WTC11 (cell line): ENCODE measurements at regions not wholly inside any gene's neighbourhood (a gene's known extent, or its start where the extent isn't known, plus 50 kb on each side); places are given as distances from the start of the nearest gene placed in this dataset.

Experiments used
- ATAC-seq: fragments of 200-7000 bp; cut with Tn5 transposase; 2 replicates; pipeline ENCODE4 v1.10.0; 2021; ENCODE audit warnings: mild to moderate bottlenecking, moderate library complexity
- CTCF ChIA-PET: fragments of 300-600 bp; sonication (Branson Sonifier 250); formaldehyde crosslinking; loops from one replicate; lab custom pipeline; 2021; ENCODE audit warnings: antibody characterized with exemption; lab: Charles Lee
- POLR2A ChIA-PET: fragments of 350-600 bp; sonication (Branson Sonifier 250); formaldehyde crosslinking; loops from one replicate; lab custom pipeline; 2021; ENCODE audit warnings: antibody characterized with exemption; lab: Charles Lee
- DNase-seq: peaks from one replicate; pipeline ENCODE4 v3.0.0; 2021; ENCODE audit warnings: low spot score
- H3K27ac Mint-ChIP-seq: 2 replicates; pipeline ENCODE4 v1.8.0; 2021; ENCODE audit warnings: mixed read lengths
- H3K27me3 Mint-ChIP-seq: 2 replicates; pipeline ENCODE4 v1.8.0; 2021; ENCODE audit warnings: low read depth, mild to moderate bottlenecking, moderate library complexity, mixed read lengths
- H3K36me3 Mint-ChIP-seq: 2 replicates; pipeline ENCODE4 v1.8.0; 2021; ENCODE audit warnings: mixed read lengths
- H3K4me1 Mint-ChIP-seq: 2 replicates; pipeline ENCODE4 v1.8.0; 2022; ENCODE audit warnings: mixed read lengths
- H3K4me3 Mint-ChIP-seq: 2 replicates; pipeline ENCODE4 v1.8.0; 2021; ENCODE audit warnings: mild to moderate bottlenecking, moderate library complexity, mixed read lengths
- H3K9me3 Mint-ChIP-seq: 2 replicates; pipeline ENCODE4 v1.8.0; 2021; ENCODE audit warnings: mixed read lengths
- CBFB ChIP-seq: sonication (generic); formaldehyde crosslinking; IDR thresholded peaks from 2 replicates; pipeline ENCODE4 v1.8.1; 2022; ENCODE audit warnings: mild to moderate bottlenecking, low read depth, missing genetic modification reagents
- CREB1 ChIP-seq: sonication (generic); formaldehyde crosslinking; IDR thresholded peaks from 2 replicates; pipeline ENCODE4 v1.8.0; 2023; ENCODE audit warnings: mild to moderate bottlenecking, missing genetic modification reagents
- CREM ChIP-seq: sonication (generic); formaldehyde crosslinking; IDR thresholded peaks from 2 replicates; pipeline ENCODE4 v1.8.1; 2022; ENCODE audit warnings: mild to moderate bottlenecking, missing genetic modification reagents, moderate library complexity
- E2F4 ChIP-seq: sonication (generic); formaldehyde crosslinking; IDR thresholded peaks from 2 replicates; pipeline ENCODE4 v1.8.1; 2022; ENCODE audit warnings: low read depth, mild to moderate bottlenecking, moderate library complexity, missing genetic modification reagents, borderline replicate concordance
- FOXP4 ChIP-seq: sonication (generic); formaldehyde crosslinking; IDR thresholded peaks from 2 replicates; pipeline ENCODE4 v1.8.0; 2022; ENCODE audit warnings: mild to moderate bottlenecking, missing genetic modification reagents
- GABPB1 ChIP-seq: sonication (generic); formaldehyde crosslinking; IDR thresholded peaks from 2 replicates; pipeline ENCODE4 v1.8.1; 2023; ENCODE audit warnings: mild to moderate bottlenecking, missing genetic modification reagents
- GRHL2 ChIP-seq: fragments of 250-450 bp; sonication (Bioruptor Pico); IDR thresholded peaks from 2 replicates; pipeline ENCODE4 v1.8.0; 2022; ENCODE audit warnings: mild to moderate bottlenecking, moderate library complexity; ENCODE audit not compliant: insufficient replicate concordance, severe bottlenecking
- HMGXB4 ChIP-seq: sonication (generic); formaldehyde crosslinking; IDR thresholded peaks from 2 replicates; pipeline ENCODE4 v1.8.1; 2023; ENCODE audit warnings: mild to moderate bottlenecking, moderate library complexity, missing genetic modification reagents
- KAT7 ChIP-seq: sonication (generic); formaldehyde crosslinking; IDR thresholded peaks from 2 replicates; pipeline ENCODE4 v1.8.1; 2023; ENCODE audit warnings: missing genetic modification reagents, mild to moderate bottlenecking, borderline replicate concordance
- MYBL2 ChIP-seq: sonication (generic); formaldehyde crosslinking; IDR thresholded peaks from 2 replicates; pipeline ENCODE4 v1.8.1; 2023; ENCODE audit warnings: mild to moderate bottlenecking, moderate library complexity, missing genetic modification reagents
- NFATC4 ChIP-seq: fragments of 250-450 bp; sonication (Bioruptor Pico); IDR thresholded peaks from 2 replicates; pipeline ENCODE4 v1.9.0; 2021; ENCODE audit warnings: mild to moderate bottlenecking
- NFYB ChIP-seq: sonication (generic); formaldehyde crosslinking; conservative IDR thresholded peaks from 2 replicates; pipeline ENCODE4 v1.8.0; 2022; ENCODE audit warnings: low read depth, missing genetic modification reagents
- NR1H2 ChIP-seq: sonication (generic); formaldehyde crosslinking; IDR thresholded peaks from 2 replicates; pipeline ENCODE4 v1.9.0; 2021; ENCODE audit warnings: mild to moderate bottlenecking, moderate library complexity, missing genetic modification reagents
- OVOL2 ChIP-seq: fragments of 250-450 bp; sonication (Bioruptor Pico); IDR thresholded peaks from 2 replicates; pipeline ENCODE4 v1.9.0; 2021; ENCODE audit warnings: mild to moderate bottlenecking, borderline replicate concordance
- PREB ChIP-seq: sonication (generic); formaldehyde crosslinking; IDR thresholded peaks from 2 replicates; pipeline ENCODE4 v1.8.1; 2022; ENCODE audit warnings: mild to moderate bottlenecking, missing genetic modification reagents, moderate library complexity, borderline replicate concordance
- RORB ChIP-seq: fragments of 250-450 bp; sonication (Bioruptor Pico); IDR thresholded peaks from 2 replicates; pipeline ENCODE4 v1.9.0; 2021; ENCODE audit warnings: mild to moderate bottlenecking
- SMAD3 ChIP-seq: sonication (generic); formaldehyde crosslinking; IDR thresholded peaks from 2 replicates; pipeline ENCODE4 v1.8.0; 2022; ENCODE audit warnings: missing genetic modification reagents, mild to moderate bottlenecking, borderline replicate concordance
- SOX15 ChIP-seq: fragments of 250-450 bp; sonication (Bioruptor Pico); IDR thresholded peaks from 2 replicates; pipeline ENCODE4 v1.9.0; 2021; ENCODE audit warnings: mild to moderate bottlenecking
- ZNF121 ChIP-seq: sonication (generic); formaldehyde crosslinking; IDR thresholded peaks from 2 replicates; pipeline ENCODE4 v1.8.0; 2023; ENCODE audit warnings: missing genetic modification reagents
- TF ChIP-seq, protein P1 (sequence below): sonication (generic); formaldehyde crosslinking; IDR thresholded peaks from 2 replicates; pipeline ENCODE4 v1.8.1; 2022; ENCODE audit warnings: missing genetic modification reagents, borderline replicate concordance
- TF ChIP-seq, protein P2 (sequence below): sonication (generic); formaldehyde crosslinking; conservative IDR thresholded peaks from 2 replicates; pipeline ENCODE4 v1.8.1; 2023; ENCODE audit warnings: mild to moderate bottlenecking, low read depth, missing genetic modification reagents, moderate library complexity

GRCh38 chr6:163707387-163708355 lies 293.2 kb downstream of the QKI start (continued):
- no peak for TF ChIP-seq E2F4 (CRISPR knock-in tag)
- TF ChIP-seq CREB1, result no peak
- TF ChIP-seq MYBL2 (CRISPR knock-in tag), result no peak
- TF ChIP-seq, protein P1, sequence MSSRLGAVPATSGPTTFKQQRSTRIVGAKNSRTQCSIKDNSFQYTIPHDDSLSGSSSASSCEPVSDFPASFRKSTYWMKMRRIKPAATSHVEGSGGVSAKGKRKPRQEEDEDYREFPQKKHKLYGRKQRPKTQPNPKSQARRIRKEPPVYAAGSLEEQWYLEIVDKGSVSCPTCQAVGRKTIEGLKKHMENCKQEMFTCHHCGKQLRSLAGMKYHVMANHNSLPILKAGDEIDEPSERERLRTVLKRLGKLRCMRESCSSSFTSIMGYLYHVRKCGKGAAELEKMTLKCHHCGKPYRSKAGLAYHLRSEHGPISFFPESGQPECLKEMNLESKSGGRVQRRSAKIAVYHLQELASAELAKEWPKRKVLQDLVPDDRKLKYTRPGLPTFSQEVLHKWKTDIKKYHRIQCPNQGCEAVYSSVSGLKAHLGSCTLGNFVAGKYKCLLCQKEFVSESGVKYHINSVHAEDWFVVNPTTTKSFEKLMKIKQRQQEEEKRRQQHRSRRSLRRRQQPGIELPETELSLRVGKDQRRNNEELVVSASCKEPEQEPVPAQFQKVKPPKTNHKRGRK (CRISPR knock-in tag), result no peak
- no peak for TF ChIP-seq CBFB
- no peak for TF ChIP-seq RORB (CRISPR knock-in tag)
- no peak for TF ChIP-seq FOXP4

GRCh38 chr6:163706500-163707087 lies 292.1 kb downstream of the QKI start:
- Mint-ChIP-seq H3K9me3 (peaks cover 15% of the 10 kb centered on the region), H3K36me3 (no peaks in the 10 kb centered on the region), H3K27me3 (no peaks in the 10 kb centered on the region), H3K4me1 (peaks cover 4% of the 10 kb centered on the region), H3K4me3 (no peak overlapping the region), H3K27ac (no peak overlapping the region)
- TF ChIP-seq GABPB1 (no peak), NFATC4 (CRISPR knock-in tag) (no peak), NR1H2 (CRISPR knock-in tag) (no peak), NFYB (CRISPR knock-in tag) (no peak), FOXP4 (no peak), SOX15 (CRISPR knock-in tag) (no peak), HMGXB4 (CRISPR knock-in tag) (no peak), SMAD3 (CRISPR knock-in tag) (no peak), KAT7 (CRISPR knock-in tag) (no peak), ZNF121 (CRISPR knock-in tag) (no peak), GRHL2 (CRISPR knock-in tag) (no peak), CREM (CRISPR knock-in tag) (no peak), PREB (CRISPR knock-in tag) (no peak), OVOL2 (no peak)
- TF ChIP-seq, protein P2, sequence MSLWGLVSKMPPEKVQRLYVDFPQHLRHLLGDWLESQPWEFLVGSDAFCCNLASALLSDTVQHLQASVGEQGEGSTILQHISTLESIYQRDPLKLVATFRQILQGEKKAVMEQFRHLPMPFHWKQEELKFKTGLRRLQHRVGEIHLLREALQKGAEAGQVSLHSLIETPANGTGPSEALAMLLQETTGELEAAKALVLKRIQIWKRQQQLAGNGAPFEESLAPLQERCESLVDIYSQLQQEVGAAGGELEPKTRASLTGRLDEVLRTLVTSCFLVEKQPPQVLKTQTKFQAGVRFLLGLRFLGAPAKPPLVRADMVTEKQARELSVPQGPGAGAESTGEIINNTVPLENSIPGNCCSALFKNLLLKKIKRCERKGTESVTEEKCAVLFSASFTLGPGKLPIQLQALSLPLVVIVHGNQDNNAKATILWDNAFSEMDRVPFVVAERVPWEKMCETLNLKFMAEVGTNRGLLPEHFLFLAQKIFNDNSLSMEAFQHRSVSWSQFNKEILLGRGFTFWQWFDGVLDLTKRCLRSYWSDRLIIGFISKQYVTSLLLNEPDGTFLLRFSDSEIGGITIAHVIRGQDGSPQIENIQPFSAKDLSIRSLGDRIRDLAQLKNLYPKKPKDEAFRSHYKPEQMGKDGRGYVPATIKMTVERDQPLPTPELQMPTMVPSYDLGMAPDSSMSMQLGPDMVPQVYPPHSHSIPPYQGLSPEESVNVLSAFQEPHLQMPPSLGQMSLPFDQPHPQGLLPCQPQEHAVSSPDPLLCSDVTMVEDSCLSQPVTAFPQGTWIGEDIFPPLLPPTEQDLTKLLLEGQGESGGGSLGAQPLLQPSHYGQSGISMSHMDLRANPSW (CRISPR knock-in tag), result no peak
- no peak for ATAC-seq
- ChIA-PET CTCF (no interaction called here), POLR2A (no interaction called here)
- no peak for DNase-seq
